DMS53 treated with DMSO at 0.1 percent for 48 hours (cell line): ENCODE measurements at regions not wholly inside any gene's neighbourhood (a gene's known extent, or its start where the extent isn't known, plus 50 kb on each side); places are given as distances from the start of the nearest gene placed in this dataset.
"Not testable (repeated sequence)": the region's sequence is repeated elsewhere in the genome, so short reads cannot be mapped to it uniquely, and the experiment has no call there.

Experiments used
- DNase-seq: peaks from one replicate; lab custom pipeline; 2025; ENCODE audit not compliant: unreplicated experiment; lab: John Stamatoyannopoulos, UW

GRCh38 chr18:39232937-39233336 is 1667.3 kb upstream of the CELF4 start:
- DNase-seq, result no peak

- DNase-seq, result no peak
Measured at GRCh38 chr18:39232490-39232889, 1666.9 kb upstream of the CELF4 start.

- DNase-seq, result no peak
Measured at GRCh38 chr18:39230086-39230803, 1664.6 kb upstream of the CELF4 start.

- not testable (repeated sequence) for DNase-seq
Measured at GRCh38 chr18:39227769-39228168, 1662.2 kb upstream of the CELF4 start.

- DNase-seq, result peak; percentile 58
Measured at GRCh38 chr18:39225373-39225772, 1659.8 kb upstream of the CELF4 start.

- no peak for DNase-seq
Measured at GRCh38 chr18:39223283-39223682, 1657.7 kb upstream of the CELF4 start.

- no peak for DNase-seq
Measured at GRCh38 chr18:39215920-39216319, 1650.3 kb upstream of the CELF4 start.

- DNase-seq, result no peak
Measured at GRCh38 chr18:39211461-39211860, 1645.9 kb upstream of the CELF4 start.

GRCh38 chr18:39209173-39209572 is 1643.6 kb upstream of the CELF4 start:
- no peak for DNase-seq

- no peak for DNase-seq
Measured at GRCh38 chr18:39208729-39209128, 1643.1 kb upstream of the CELF4 start.

GRCh38 chr18:39208190-39208589 is 1642.6 kb upstream of the CELF4 start:
- DNase-seq, result no peak

- DNase-seq, result not testable (repeated sequence)
Measured at GRCh38 chr18:39206398-39207103, 1641.0 kb upstream of the CELF4 start.

GRCh38 chr18:39205565-39206195 is 1640.1 kb upstream of the CELF4 start:
- DNase-seq, result no peak

- DNase-seq, result no peak
Measured at GRCh38 chr18:39200153-39200552, 1634.6 kb upstream of the CELF4 start.

GRCh38 chr18:39199231-39199855 is 1633.7 kb upstream of the CELF4 start:
- no peak for DNase-seq

- peak; percentile 7 for DNase-seq
Measured at GRCh38 chr18:39198376-39198775, 1632.8 kb upstream of the CELF4 start.

- DNase-seq, result no peak
Measured at GRCh38 chr18:39191931-39192330, 1626.3 kb upstream of the CELF4 start.

GRCh38 chr18:39191058-39191457 is 1625.5 kb upstream of the CELF4 start:
- DNase-seq, result no peak

GRCh38 chr18:39190508-39190907 is 1624.9 kb upstream of the CELF4 start:
- DNase-seq, result no peak

- peak; percentile 5 for DNase-seq
Measured at GRCh38 chr18:39188278-39188677, 1622.7 kb upstream of the CELF4 start.

GRCh38 chr18:39186008-39186407 is 1620.4 kb upstream of the CELF4 start:
- DNase-seq, result no peak

GRCh38 chr18:39184176-39184575 is 1618.6 kb upstream of the CELF4 start:
- DNase-seq, result no peak
